Breast epithelium (tissue), 4 donors: ENCODE measurements at regions not wholly inside any gene's neighbourhood (a gene's known extent, or its start where the extent isn't known, plus 50 kb on each side); places are given as distances from the start of the nearest gene placed in this dataset.

Experiments used
- DNase-seq, 2 donors: peaks; one replicate each; pipeline ENCODE4 v3.0.0-alpha.2; 2019; ENCODE audit warnings: low spot score in 2 of 2
- H3K27ac ChIP-seq, 2 donors: fragments of 200-600 bp; sonication (generic) in 1 of 2; one replicate each; pipeline ENCODE4 v1.5.1; 2016 to 2019; ENCODE audit warnings: mild to moderate bottlenecking in 1 of 2
- H3K27me3 ChIP-seq, 2 donors: fragments of 200-600 bp; sonication (generic) in 1 of 2; one replicate each; pipeline versions ENCODE4 v1.5.1 to v1.6.0; 2017 to 2019; ENCODE audit warnings: control low read depth in 1 of 2, mild to moderate bottlenecking in 1 of 2
- H3K36me3 ChIP-seq: fragments of 200-600 bp; one replicate; pipeline ENCODE4 v1.5.1; 2019
- H3K4me1 ChIP-seq, 2 donors: fragments of 200-600 bp; sonication (generic); one replicate each; pipeline ENCODE4 v1.5.1; 2016 to 2019; ENCODE audit warnings: control low read depth in 1 of 2
- H3K4me3 ChIP-seq, 3 donors: fragments of 200-600 bp; sonication (generic); 1 replicate in 2 of 3; 2 replicates in 1 of 3; pipeline ENCODE4 v1.5.1; 2016 to 2019; ENCODE audit warnings: mild to moderate bottlenecking in 3 of 3, moderate library complexity in 2 of 3
- H3K9me3 ChIP-seq, 2 donors: fragments of 200-600 bp; sonication (generic) in 1 of 2; one replicate each; pipeline ENCODE4 v1.5.1; 2016 to 2019; ENCODE audit warnings: control low read depth in 1 of 2
- POLR2A ChIP-seq: fragments of 450-650 bp; IDR thresholded peaks from one replicate; pipeline ENCODE4 v1.6.1; 2016; ENCODE audit warnings: antibody characterized with exemption, mild to moderate bottlenecking, moderate library complexity
- POLR2AphosphoS5 ChIP-seq, 3 donors: sonication (generic); formaldehyde crosslinking; IDR thresholded peaks; one replicate each; pipeline ENCODE4 v1.6.1; 2017; ENCODE audit warnings: antibody characterized with exemption in 3 of 3
- intact Hi-C: fragments of 100-400 bp; cut with DNase I; formaldehyde crosslinking; loops from one replicate; pipeline ENCODE4 v1.15.1; 2023; ENCODE audit warnings: low total_unique reads
- TF ChIP-seq, protein P1 (sequence below), 3 donors: fragments of 450-650 bp; IDR thresholded peaks; one replicate each; pipeline ENCODE4 v1.5.1; 2016 to 2017; ENCODE audit warnings: antibody characterized with exemption in 3 of 3, mild to moderate bottlenecking in 3 of 3, moderate library complexity in 3 of 3

- Histone ChIP-seq H3K4me3 (no peak overlapping the region), H3K27ac (no peak overlapping the region), H3K27me3 (no peaks in the 10 kb centered on the region), H3K9me3 (no peaks in the 10 kb centered on the region), H3K4me1 (no peaks in the 10 kb centered on the region), H3K36me3 (no peaks in the 10 kb centered on the region)
- intact Hi-C loops = no loop called here
- DNase-seq = no peak
- TF ChIP-seq, protein P1, sequence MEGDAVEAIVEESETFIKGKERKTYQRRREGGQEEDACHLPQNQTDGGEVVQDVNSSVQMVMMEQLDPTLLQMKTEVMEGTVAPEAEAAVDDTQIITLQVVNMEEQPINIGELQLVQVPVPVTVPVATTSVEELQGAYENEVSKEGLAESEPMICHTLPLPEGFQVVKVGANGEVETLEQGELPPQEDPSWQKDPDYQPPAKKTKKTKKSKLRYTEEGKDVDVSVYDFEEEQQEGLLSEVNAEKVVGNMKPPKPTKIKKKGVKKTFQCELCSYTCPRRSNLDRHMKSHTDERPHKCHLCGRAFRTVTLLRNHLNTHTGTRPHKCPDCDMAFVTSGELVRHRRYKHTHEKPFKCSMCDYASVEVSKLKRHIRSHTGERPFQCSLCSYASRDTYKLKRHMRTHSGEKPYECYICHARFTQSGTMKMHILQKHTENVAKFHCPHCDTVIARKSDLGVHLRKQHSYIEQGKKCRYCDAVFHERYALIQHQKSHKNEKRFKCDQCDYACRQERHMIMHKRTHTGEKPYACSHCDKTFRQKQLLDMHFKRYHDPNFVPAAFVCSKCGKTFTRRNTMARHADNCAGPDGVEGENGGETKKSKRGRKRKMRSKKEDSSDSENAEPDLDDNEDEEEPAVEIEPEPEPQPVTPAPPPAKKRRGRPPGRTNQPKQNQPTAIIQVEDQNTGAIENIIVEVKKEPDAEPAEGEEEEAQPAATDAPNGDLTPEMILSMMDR (IDR thresholded peaks at IDR 0.05) = no peak
- TF ChIP-seq POLR2A (no peak), POLR2AphosphoS5 (IDR thresholded peaks at IDR 0.05) (no peak)
These were observed 146.2 kb upstream of the LYZL1 start for GRCh38 chr10:29142516-29143314.

DNA sequence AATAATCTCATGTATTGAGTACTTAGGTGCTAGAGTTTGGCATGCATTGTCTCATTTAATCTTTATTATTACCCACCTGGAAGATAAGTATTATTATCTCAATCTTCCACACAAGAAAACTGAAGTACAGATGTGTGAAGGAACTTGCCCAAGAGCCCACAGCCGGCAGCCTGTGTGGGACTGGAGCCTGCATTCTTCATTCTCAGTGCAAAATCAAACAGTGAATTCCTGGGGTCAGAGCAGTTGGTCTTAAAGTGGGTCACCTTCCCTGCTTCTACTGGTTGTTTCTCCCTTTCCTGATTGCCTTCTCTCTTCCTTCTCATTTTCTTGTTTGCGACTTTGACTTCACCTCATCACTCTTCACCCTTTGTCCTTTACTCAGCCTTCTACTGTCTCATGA lies 144.7 kb upstream of the LYZL1 start:
- intact Hi-C loops = no loop called here
- no peak for DNase-seq
- no peak overlapping the region for H3K27ac ChIP-seq
- H3K27me3 ChIP-seq = no peaks in the 10 kb centered on the region
- no peaks in the 10 kb centered on the region for H3K4me1 ChIP-seq
- no peak overlapping the region for H3K4me3 ChIP-seq
- no peaks in the 10 kb centered on the region for H3K9me3 ChIP-seq
- no peaks in the 10 kb centered on the region for H3K36me3 ChIP-seq
- no peak for TF ChIP-seq POLR2AphosphoS5 (IDR thresholded peaks at IDR 0.05)
- TF ChIP-seq POLR2A = no peak
- TF ChIP-seq, protein P1 (IDR thresholded peaks at IDR 0.05) = no peak

DNA sequence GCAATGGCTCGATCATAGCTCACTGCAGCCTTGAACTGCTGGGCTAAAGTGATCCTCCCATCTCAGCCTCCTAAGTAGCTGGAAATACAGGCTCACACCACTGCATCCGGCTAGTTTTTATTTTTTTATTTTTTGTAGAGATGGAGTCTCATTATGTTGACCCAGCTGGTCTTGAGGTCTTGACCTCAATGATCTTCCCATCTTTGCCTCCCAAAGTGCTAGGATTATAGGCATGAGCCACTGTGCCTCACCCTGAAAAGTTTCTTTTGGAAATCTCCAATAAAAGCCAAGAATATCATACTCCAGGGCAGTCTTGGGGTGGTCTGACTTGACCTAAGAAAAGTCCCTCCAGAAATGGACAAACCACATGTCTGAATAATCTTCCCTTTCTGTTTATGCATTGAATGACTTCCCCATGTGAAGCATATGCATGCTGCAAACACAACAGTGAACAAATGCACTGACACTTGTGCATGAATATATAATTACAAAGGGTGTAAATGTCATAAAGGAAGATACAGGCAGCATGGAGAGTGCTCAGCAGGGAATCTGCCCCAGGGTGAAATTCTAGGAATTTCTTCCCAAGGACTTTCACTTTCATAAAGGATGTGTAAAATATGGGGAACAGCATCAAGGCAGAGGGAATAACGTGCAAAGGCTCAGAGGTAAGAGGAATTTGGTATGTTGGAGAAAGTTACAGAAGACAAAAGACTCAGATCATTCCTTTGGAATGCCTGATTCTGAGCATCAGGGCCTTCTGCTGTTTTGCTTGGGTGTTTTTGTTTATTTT lies 142.4 kb upstream of the LYZL1 start:
- intact Hi-C loops = no loop called here
- H3K4me3 ChIP-seq = no peak overlapping the region
- no peaks in the 10 kb centered on the region for H3K36me3 ChIP-seq
- no peaks in the 10 kb centered on the region for H3K9me3 ChIP-seq
- no peak for DNase-seq
- no peak overlapping the region for H3K27ac ChIP-seq
- no peak for TF ChIP-seq POLR2AphosphoS5 (IDR thresholded peaks at IDR 0.05)
- no peak for TF ChIP-seq POLR2A
- TF ChIP-seq, protein P1 (IDR thresholded peaks at IDR 0.05) = no peak
- H3K4me1 ChIP-seq = no peaks in the 10 kb centered on the region
- no peaks in the 10 kb centered on the region for H3K27me3 ChIP-seq

DNA sequence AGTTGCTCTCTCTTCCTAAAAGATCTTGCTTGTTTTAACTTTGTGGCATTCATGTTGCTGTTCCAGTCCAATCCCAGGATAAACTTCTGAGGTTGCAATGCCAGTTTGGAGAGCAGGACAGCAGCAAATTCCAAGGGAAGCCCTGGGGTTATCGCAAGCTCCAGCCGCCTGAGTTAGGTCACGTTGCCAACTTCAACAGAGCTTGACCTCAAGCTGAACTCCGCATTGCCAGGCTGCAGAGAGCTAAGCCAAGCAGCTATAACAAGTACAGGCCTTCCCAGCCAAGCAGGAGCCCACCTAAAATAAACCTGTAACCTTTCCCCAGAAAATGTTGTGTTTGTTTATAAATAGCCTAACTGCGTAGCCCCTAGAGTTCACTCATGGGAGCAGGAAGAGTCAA lies 138.9 kb upstream of the LYZL1 start:
- Histone ChIP-seq H3K4me3 (no peak overlapping the region), H3K9me3 (no peaks in the 10 kb centered on the region), H3K27ac (peak overlapping the region; percentile 18 to 48), H3K27me3 (no peaks in the 10 kb centered on the region), H3K36me3 (no peaks in the 10 kb centered on the region), H3K4me1 (no peaks in the 10 kb centered on the region)
- TF ChIP-seq POLR2AphosphoS5 (IDR thresholded peaks at IDR 0.05) (no peak), POLR2A (no peak)
- TF ChIP-seq, protein P1 (IDR thresholded peaks at IDR 0.05) = no peak
- DNase-seq = peak in 1 of 2 donors; percentile 25
- intact Hi-C loops = no loop called here

DNA sequence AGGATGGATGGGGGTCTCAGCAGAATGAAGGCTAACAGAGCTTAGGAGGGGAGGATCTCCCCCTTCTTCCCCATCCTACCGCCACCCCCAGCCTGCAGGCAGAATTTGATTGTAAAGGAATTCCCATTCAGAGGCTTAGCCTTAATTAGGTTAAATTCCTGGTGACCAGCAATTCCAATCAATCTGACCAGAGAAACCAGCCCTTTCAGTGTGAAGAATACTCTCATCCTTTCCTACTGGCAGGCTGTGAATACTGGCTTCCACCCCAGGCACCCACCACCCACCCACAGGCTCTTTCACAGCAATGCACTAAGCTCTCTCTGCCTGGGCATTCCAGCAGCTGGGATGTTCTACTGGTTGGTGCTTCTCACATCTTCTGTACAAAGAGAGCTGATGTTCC lies 137.9 kb upstream of the LYZL1 start:
- Histone ChIP-seq H3K9me3 (no peaks in the 10 kb centered on the region), H3K4me3 (no peak overlapping the region), H3K4me1 (no peaks in the 10 kb centered on the region), H3K27me3 (no peaks in the 10 kb centered on the region), H3K36me3 (no peaks in the 10 kb centered on the region), H3K27ac (no peak overlapping the region)
- intact Hi-C loops = no loop called here
- DNase-seq = no peak
- TF ChIP-seq, protein P1 (IDR thresholded peaks at IDR 0.05) = no peak
- TF ChIP-seq POLR2AphosphoS5 (IDR thresholded peaks at IDR 0.05) = no peak
- TF ChIP-seq POLR2A = no peak
